ENCODE measurements at regions not wholly inside any gene's neighbourhood (a gene's known extent, or its start where the extent isn't known, plus 50 kb on each side); places are given as distances from the start of the nearest gene placed in this dataset.

DNA sequence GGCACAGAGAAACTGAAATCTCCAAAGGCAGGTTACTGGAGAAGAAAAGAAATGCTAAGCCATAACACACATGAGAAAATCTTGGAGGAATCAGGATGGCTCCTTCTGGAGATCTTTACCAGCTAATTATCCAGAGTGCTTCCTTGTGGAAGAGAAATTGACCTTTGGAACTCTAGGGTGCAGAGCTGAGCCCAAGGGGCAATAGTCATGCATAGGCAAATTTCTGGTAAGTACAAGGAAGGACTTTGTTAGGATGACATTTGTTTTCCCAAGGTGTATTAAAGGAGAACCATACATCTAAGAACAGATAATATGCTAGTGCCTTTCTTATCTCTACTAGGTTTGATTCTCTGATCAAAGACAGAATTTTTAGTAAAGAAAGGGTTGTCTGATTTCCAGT lies 670.6 kb downstream of the DHX35 start:
- Histone ChIP-seq H2AFZ (no peak overlapping the region), H4K20me1 (ENCODE audit: insufficient read depth) (no peaks in the 10 kb centered on the region), H3K9ac (no peak overlapping the region), H3K27ac (no peak overlapping the region), H3K4me2 (ENCODE audit: unreplicated experiment) (no peak overlapping the region), H3K9me2 (ENCODE audit: insufficient read depth) (no peaks in the 10 kb centered on the region), H3K79me2 (ENCODE audit: insufficient read depth) (no peaks in the 10 kb centered on the region), H3K4me3 (no peak overlapping the region), H3K4me1 (ENCODE audit: insufficient read depth) (no peaks in the 10 kb centered on the region), H3K9me3 (ENCODE audit: low read depth) (no peaks in the 10 kb centered on the region), H3K36me3 (ENCODE audit: low read depth) (no peaks in the 10 kb centered on the region), H3F3A (ENCODE audit: insufficient read depth) (no peaks in the 10 kb centered on the region), H3K27me3 (replicated peaks; ENCODE audit: insufficient read depth) (no peaks in the 10 kb centered on the region)
- TF ChIP-seq EZH2 (IDR thresholded peaks at IDR 0.05; ENCODE audit: insufficient read depth, poor library complexity, severe bottlenecking) = no peak
- TF ChIP-seq EZH2phosphoT487 (IDR thresholded peaks at IDR 0.05; ENCODE audit: insufficient read depth, low read depth) = no peak
- in situ Hi-C loops (cut with MboI) = no loop called here
- no peak for DNase-seq

- H3F3A ChIP-seq (ENCODE audit: insufficient read depth) = no peaks in the 10 kb centered on the region
- TF ChIP-seq EZH2 (IDR thresholded peaks at IDR 0.05; ENCODE audit: insufficient read depth, poor library complexity, severe bottlenecking) = no peak
- TF ChIP-seq EZH2phosphoT487 (IDR thresholded peaks at IDR 0.05; ENCODE audit: insufficient read depth, low read depth) = no peak
- no peaks in the 10 kb centered on the region for H3K36me3 ChIP-seq (ENCODE audit: low read depth)
- no peak overlapping the region for H3K4me3 ChIP-seq
- H3K4me2 ChIP-seq (ENCODE audit: unreplicated experiment) = no peak overlapping the region
- in situ Hi-C loops (cut with MboI) = no loop called here
- DNase-seq = no peak
- no peaks in the 10 kb centered on the region for H3K79me2 ChIP-seq (ENCODE audit: insufficient read depth)
- no peak overlapping the region for H3K27ac ChIP-seq
- no peaks in the 10 kb centered on the region for H3K9me3 ChIP-seq (ENCODE audit: low read depth)
- no peaks in the 10 kb centered on the region for H3K9me2 ChIP-seq (ENCODE audit: insufficient read depth)
- no peaks in the 10 kb centered on the region for H3K27me3 ChIP-seq (replicated peaks; ENCODE audit: insufficient read depth)
- H2AFZ ChIP-seq = no peak overlapping the region
- no peaks in the 10 kb centered on the region for H3K4me1 ChIP-seq (ENCODE audit: insufficient read depth)
- H3K9ac ChIP-seq = no peak overlapping the region
- no peaks in the 10 kb centered on the region for H4K20me1 ChIP-seq (ENCODE audit: insufficient read depth)
Observed at GRCh38 chr20:39632176-39632575, 670.0 kb downstream of the DHX35 start.

- TF ChIP-seq EZH2phosphoT487 (IDR thresholded peaks at IDR 0.05; ENCODE audit: insufficient read depth, low read depth) (no peak), EZH2 (IDR thresholded peaks at IDR 0.05; ENCODE audit: insufficient read depth, poor library complexity, severe bottlenecking) (no peak)
- H3K4me3 ChIP-seq = no peak overlapping the region
- H3K9me2 ChIP-seq (ENCODE audit: insufficient read depth) = no peaks in the 10 kb centered on the region
- no peaks in the 10 kb centered on the region for H4K20me1 ChIP-seq (ENCODE audit: insufficient read depth)
- H3K4me2 ChIP-seq (ENCODE audit: unreplicated experiment) = no peak overlapping the region
- no peaks in the 10 kb centered on the region for H3K27me3 ChIP-seq (replicated peaks; ENCODE audit: insufficient read depth)
- DNase-seq = peak; percentile 40
- H3K9me3 ChIP-seq (ENCODE audit: low read depth) = no peaks in the 10 kb centered on the region
- no peak overlapping the region for H2AFZ ChIP-seq
- in situ Hi-C loops (cut with MboI) = no loop called here
- no peaks in the 10 kb centered on the region for H3K36me3 ChIP-seq (ENCODE audit: low read depth)
- H3K79me2 ChIP-seq (ENCODE audit: insufficient read depth) = no peaks in the 10 kb centered on the region
- no peak overlapping the region for H3K27ac ChIP-seq
- no peaks in the 10 kb centered on the region for H3K4me1 ChIP-seq (ENCODE audit: insufficient read depth)
- H3F3A ChIP-seq (ENCODE audit: insufficient read depth) = no peaks in the 10 kb centered on the region
- no peak overlapping the region for H3K9ac ChIP-seq
Observed at GRCh38 chr20:39631557-39631956, 669.4 kb downstream of the DHX35 start.

GRCh38 chr20:39630215-39630908 lies 668.2 kb downstream of the DHX35 start:
- no peak overlapping the region for H3K9ac ChIP-seq
- H3F3A ChIP-seq (ENCODE audit: insufficient read depth) = no peaks in the 10 kb centered on the region
- DNase-seq = no peak
- TF ChIP-seq EZH2phosphoT487 (IDR thresholded peaks at IDR 0.05; ENCODE audit: insufficient read depth, low read depth) (no peak), EZH2 (IDR thresholded peaks at IDR 0.05; ENCODE audit: insufficient read depth, poor library complexity, severe bottlenecking) (no peak)
- H4K20me1 ChIP-seq (ENCODE audit: insufficient read depth) = no peaks in the 10 kb centered on the region
- no peaks in the 10 kb centered on the region for H3K27me3 ChIP-seq (replicated peaks; ENCODE audit: insufficient read depth)
- no peak overlapping the region for H2AFZ ChIP-seq
- WGBS, 2 experiments (ENCODE audit: low coverage in 1 of 2, low lambda C conversion rate in 2 of 2, missing lambda C conversion rate in 2 of 2) = 70 to 72% methylated on average over 4 of the region's 4 CpGs
- H3K79me2 ChIP-seq (ENCODE audit: insufficient read depth) = no peaks in the 10 kb centered on the region
- in situ Hi-C loops (cut with MboI) = no loop called here
- no peaks in the 10 kb centered on the region for H3K4me1 ChIP-seq (ENCODE audit: insufficient read depth)
- H3K4me2 ChIP-seq (ENCODE audit: unreplicated experiment) = no peak overlapping the region
- no peaks in the 10 kb centered on the region for H3K9me2 ChIP-seq (ENCODE audit: insufficient read depth)
- H3K9me3 ChIP-seq (ENCODE audit: low read depth) = no peaks in the 10 kb centered on the region
- no peak overlapping the region for H3K4me3 ChIP-seq
- no peak overlapping the region for H3K27ac ChIP-seq
- H3K36me3 ChIP-seq (ENCODE audit: low read depth) = no peaks in the 10 kb centered on the region

- peak; percentile 1 for DNase-seq
- H3K27me3 ChIP-seq (replicated peaks; ENCODE audit: insufficient read depth) = no peaks in the 10 kb centered on the region
- no peak overlapping the region for H3K27ac ChIP-seq
- H3K4me1 ChIP-seq (ENCODE audit: insufficient read depth) = peaks cover 9% of the 10 kb centered on the region; the same call in 1 of the 2 replicates
- in situ Hi-C loops (cut with MboI) = no loop called here
- no peak for TF ChIP-seq EZH2phosphoT487 (IDR thresholded peaks at IDR 0.05; ENCODE audit: insufficient read depth, low read depth)
- no peak for TF ChIP-seq EZH2 (IDR thresholded peaks at IDR 0.05; ENCODE audit: insufficient read depth, poor library complexity, severe bottlenecking)
- no peaks in the 10 kb centered on the region for H3K9me3 ChIP-seq (ENCODE audit: low read depth)
- H3K36me3 ChIP-seq (ENCODE audit: low read depth) = no peaks in the 10 kb centered on the region
- no peak overlapping the region for H3K4me3 ChIP-seq
- H3K79me2 ChIP-seq (ENCODE audit: insufficient read depth) = no peaks in the 10 kb centered on the region
- no peak overlapping the region for H3K9ac ChIP-seq
- no peak overlapping the region for H2AFZ ChIP-seq
- H3K9me2 ChIP-seq (ENCODE audit: insufficient read depth) = no peaks in the 10 kb centered on the region
- H4K20me1 ChIP-seq (ENCODE audit: insufficient read depth) = no peaks in the 10 kb centered on the region
- no peak overlapping the region for H3K4me2 ChIP-seq (ENCODE audit: unreplicated experiment)
- peaks cover 15% of the 10 kb centered on the region; the same call in 1 of the 2 replicates for H3F3A ChIP-seq (ENCODE audit: insufficient read depth)
- 7 to 27% methylated on average over 1 of the region's 1 CpG for WGBS, 2 experiments (ENCODE audit: low coverage in 1 of 2, low lambda C conversion rate in 2 of 2, missing lambda C conversion rate in 2 of 2)
Observed at GRCh38 chr20:39627765-39628164, 665.6 kb downstream of the DHX35 start.
